MCF 10A (cell line): ENCODE measurements at regions not wholly inside any gene's neighbourhood (a gene's known extent, or its start where the extent isn't known, plus 50 kb on each side); places are given as distances from the start of the nearest gene placed in this dataset.

Experiments
- BruUV-seq: library from RNA; stranded (reverse); fragments of 400-500 nt; replicated peaks from 2 replicates; lab custom pipeline; 2021; lab: Mats Ljungman, UMichigan
- CTCF ChIA-PET: fragments of 300-600 bp; sonication (Branson Sonifier 250); formaldehyde crosslinking; extraction: SDS; loops from one replicate; lab custom pipeline; 2021; ENCODE audit warnings: antibody characterized with exemption, inconsistent platforms; lab: Yijun Ruan, JAX
- POLR2A ChIA-PET: fragments of 300-600, 350-650 bp; sonication (Branson Sonifier 250); formaldehyde crosslinking; extraction: SDS; loops from one replicate; lab custom pipeline; 2020; ENCODE audit warnings: antibody characterized with exemption, inconsistent platforms; lab: Yijun Ruan, JAX
- DNase-seq: peaks from one replicate; pipeline ENCODE4 v3.0.0-alpha.2; 2018; ENCODE audit not compliant: unreplicated experiment
- H3K27ac Mint-ChIP-seq: one replicate; pipeline ENCODE4 v1.8.0; 2022; ENCODE audit warnings: mild to moderate bottlenecking, low read depth, mixed read lengths; ENCODE audit not compliant: unreplicated experiment
- H3K27me3 Mint-ChIP-seq: one replicate; pipeline ENCODE4 v1.8.0; 2022; ENCODE audit warnings: mixed read lengths; ENCODE audit not compliant: insufficient read depth, unreplicated experiment
- H3K36me3 Mint-ChIP-seq: one replicate; pipeline ENCODE4 v1.8.0; 2022; ENCODE audit warnings: mild to moderate bottlenecking, moderate library complexity, mixed read lengths; ENCODE audit not compliant: insufficient read depth, unreplicated experiment
- H3K4me1 Mint-ChIP-seq: one replicate; pipeline ENCODE4 v1.8.0; 2022; ENCODE audit warnings: mixed read lengths; ENCODE audit not compliant: insufficient read depth, unreplicated experiment
- H3K4me3 Mint-ChIP-seq: one replicate; pipeline ENCODE4 v1.8.0; 2022; ENCODE audit warnings: mild to moderate bottlenecking, moderate library complexity, mixed read lengths; ENCODE audit not compliant: unreplicated experiment
- H3K9me3 Mint-ChIP-seq: one replicate; pipeline ENCODE4 v1.8.0; 2022; ENCODE audit warnings: mixed read lengths; ENCODE audit not compliant: unreplicated experiment
- intact Hi-C: fragments of 100-400 bp; cut with micrococcal nuclease; formaldehyde crosslinking; loops from 2 replicates; pipeline ENCODE4 v1.14.1; 2022
- TF ChIP-seq, protein P1 (sequence below): fragments of 200-600 bp; IDR thresholded peaks from one replicate; pipeline ENCODE4 v1.8.0; 2022; ENCODE audit warnings: antibody characterized with exemption, mild to moderate bottlenecking; ENCODE audit not compliant: unreplicated experiment

GRCh38 chr3:191695131-191695814 lies 234.3 kb downstream of the PYDC2 start:
- BruUV-seq: no TSS peak
- CTCF ChIA-PET: interaction anchor here (1.1 kb wide), 1 partner anchor 15 kb away, joined by 3 read pairs; no protein-coding TSS in a partner anchor
- H3K27ac Mint-ChIP-seq: no peak overlapping the region
- no peaks in the 10 kb centered on the region for H3K4me1 Mint-ChIP-seq
- no peaks in the 10 kb centered on the region for H3K27me3 Mint-ChIP-seq
- no peaks in the 10 kb centered on the region for H3K9me3 Mint-ChIP-seq
- H3K4me3 Mint-ChIP-seq: no peak overlapping the region
- TF ChIP-seq, protein P1, sequence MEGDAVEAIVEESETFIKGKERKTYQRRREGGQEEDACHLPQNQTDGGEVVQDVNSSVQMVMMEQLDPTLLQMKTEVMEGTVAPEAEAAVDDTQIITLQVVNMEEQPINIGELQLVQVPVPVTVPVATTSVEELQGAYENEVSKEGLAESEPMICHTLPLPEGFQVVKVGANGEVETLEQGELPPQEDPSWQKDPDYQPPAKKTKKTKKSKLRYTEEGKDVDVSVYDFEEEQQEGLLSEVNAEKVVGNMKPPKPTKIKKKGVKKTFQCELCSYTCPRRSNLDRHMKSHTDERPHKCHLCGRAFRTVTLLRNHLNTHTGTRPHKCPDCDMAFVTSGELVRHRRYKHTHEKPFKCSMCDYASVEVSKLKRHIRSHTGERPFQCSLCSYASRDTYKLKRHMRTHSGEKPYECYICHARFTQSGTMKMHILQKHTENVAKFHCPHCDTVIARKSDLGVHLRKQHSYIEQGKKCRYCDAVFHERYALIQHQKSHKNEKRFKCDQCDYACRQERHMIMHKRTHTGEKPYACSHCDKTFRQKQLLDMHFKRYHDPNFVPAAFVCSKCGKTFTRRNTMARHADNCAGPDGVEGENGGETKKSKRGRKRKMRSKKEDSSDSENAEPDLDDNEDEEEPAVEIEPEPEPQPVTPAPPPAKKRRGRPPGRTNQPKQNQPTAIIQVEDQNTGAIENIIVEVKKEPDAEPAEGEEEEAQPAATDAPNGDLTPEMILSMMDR: no peak
- POLR2A ChIA-PET: no interaction called here
- H3K36me3 Mint-ChIP-seq: no peaks in the 10 kb centered on the region
- intact Hi-C loops: no loop called here
- DNase-seq: no peak

- POLR2A ChIA-PET: no interaction called here
- intact Hi-C loops: no loop called here
- no TSS peak for BruUV-seq
- no peak for DNase-seq
- Mint-ChIP-seq H3K9me3 (peaks cover 2% of the 10 kb centered on the region), H3K36me3 (no peaks in the 10 kb centered on the region), H3K27ac (no peak overlapping the region), H3K27me3 (no peaks in the 10 kb centered on the region), H3K4me1 (no peaks in the 10 kb centered on the region), H3K4me3 (no peak overlapping the region)
- TF ChIP-seq, protein P1: no peak
- CTCF ChIA-PET: interaction anchor here (1.1 kb wide), 1 partner anchor 16 kb away, joined by 3 read pairs; no protein-coding TSS in a partner anchor
Observed at GRCh38 chr3:191695815-191696153, 234.8 kb downstream of the PYDC2 start.

DNA sequence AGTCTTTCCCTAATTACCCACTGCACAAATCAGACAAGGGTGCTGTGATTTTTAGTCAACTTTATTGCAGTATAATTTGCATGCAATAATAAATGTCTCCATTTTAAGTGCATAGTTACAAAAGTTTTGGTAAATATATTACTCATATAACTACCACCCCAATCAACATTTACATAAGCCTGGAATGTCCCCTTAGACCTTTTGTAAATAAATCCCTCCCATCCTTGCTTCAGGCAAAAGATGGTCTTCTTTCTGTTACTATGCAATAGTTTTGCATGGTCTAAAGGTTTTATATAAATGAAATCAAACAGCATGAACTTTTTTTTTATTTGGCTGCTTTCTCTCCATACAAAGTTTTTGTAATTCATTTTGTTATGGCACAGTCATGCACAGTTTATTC lies 235.4 kb downstream of the PYDC2 start:
- POLR2A ChIA-PET: interaction anchor here (0.6 kb wide), 1 partner anchor 227 kb away, joined by 3 read pairs; no protein-coding TSS in a partner anchor
- Mint-ChIP-seq H3K4me1 (no peaks in the 10 kb centered on the region), H3K9me3 (peaks cover 5% of the 10 kb centered on the region), H3K27ac (no peak overlapping the region), H3K36me3 (no peaks in the 10 kb centered on the region), H3K27me3 (no peaks in the 10 kb centered on the region), H3K4me3 (no peak overlapping the region)
- DNase-seq: no peak
- intact Hi-C loops: no loop called here
- no TSS peak for BruUV-seq
- CTCF ChIA-PET: no interaction called here
- TF ChIP-seq, protein P1: no peak

DNA sequence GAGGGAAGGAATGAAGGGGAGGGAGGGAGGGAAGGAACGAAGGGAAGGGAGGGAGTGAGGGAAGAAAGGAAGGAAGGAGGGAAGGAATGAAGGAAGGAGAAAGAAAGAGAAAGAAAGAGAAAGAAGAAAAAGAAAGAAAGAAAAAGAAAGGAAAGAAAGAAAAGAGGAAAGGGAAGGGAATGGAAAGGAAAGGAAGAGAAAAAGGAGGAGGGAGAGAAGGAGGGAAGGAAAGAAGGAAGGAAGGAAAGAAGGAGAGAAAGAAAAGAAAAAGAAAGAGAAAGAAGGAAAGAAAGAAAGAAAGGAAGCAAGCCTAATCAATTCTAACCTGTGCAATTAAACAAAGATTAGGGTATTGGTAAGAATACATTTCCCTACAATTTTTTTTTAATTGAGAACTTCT lies 238.6 kb downstream of the PYDC2 start:
- Mint-ChIP-seq H3K4me1 (no peaks in the 10 kb centered on the region), H3K9me3 (peaks cover 11% of the 10 kb centered on the region), H3K4me3 (no peak overlapping the region), H3K27me3 (no peaks in the 10 kb centered on the region), H3K36me3 (no peaks in the 10 kb centered on the region), H3K27ac (no peak overlapping the region)
- intact Hi-C loops: no loop called here
- DNase-seq: no peak
- ChIA-PET CTCF (no interaction called here), POLR2A (no interaction called here)
- TF ChIP-seq, protein P1: no peak
- no TSS peak for BruUV-seq
